ENCODE measurements at regions not wholly inside any gene's neighbourhood (a gene's known extent, or its start where the extent isn't known, plus 50 kb on each side); places are given as distances from the start of the nearest gene placed in this dataset.

DNA sequence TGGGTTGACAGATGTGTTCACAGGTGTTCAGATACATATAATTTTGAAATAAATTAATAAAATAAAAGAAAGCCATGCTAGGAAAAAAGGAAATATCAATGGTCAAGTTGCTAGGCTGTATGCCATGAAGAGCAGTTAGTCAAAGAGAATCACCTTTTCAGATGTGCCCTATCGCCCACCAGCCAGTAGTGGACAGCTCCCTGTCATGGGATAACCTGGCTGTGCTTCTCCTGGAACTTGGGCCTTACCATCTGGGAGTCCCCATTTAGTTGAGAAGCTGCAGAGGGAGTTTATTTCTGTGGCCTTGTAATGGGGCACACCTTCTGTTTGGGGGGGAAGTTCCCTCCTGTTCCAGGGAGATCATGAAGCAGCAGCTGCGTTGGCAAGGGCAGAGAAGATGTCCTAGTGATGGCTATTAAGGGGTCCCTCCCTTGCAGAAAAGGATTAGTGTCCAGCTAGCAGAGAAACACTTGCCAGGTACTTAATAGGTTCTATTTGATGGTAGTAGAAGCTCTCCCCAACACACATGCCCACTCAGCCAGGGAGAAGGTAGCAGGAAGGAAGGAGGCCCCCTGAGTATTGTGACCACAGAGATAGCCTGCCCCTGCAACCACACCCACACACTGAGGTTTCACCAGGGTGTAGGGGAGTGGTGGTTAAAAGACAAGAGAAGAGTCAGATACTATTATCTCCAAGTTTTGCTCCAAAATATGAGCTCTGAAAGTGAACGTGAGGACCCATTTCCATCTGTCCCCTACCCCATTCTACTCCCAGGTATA is 117.7 kb downstream of the B3GNT2 start:
- DNase-seq (ENCODE audit: low read depth) = no peak
- TF ChIP-seq, protein P1, sequence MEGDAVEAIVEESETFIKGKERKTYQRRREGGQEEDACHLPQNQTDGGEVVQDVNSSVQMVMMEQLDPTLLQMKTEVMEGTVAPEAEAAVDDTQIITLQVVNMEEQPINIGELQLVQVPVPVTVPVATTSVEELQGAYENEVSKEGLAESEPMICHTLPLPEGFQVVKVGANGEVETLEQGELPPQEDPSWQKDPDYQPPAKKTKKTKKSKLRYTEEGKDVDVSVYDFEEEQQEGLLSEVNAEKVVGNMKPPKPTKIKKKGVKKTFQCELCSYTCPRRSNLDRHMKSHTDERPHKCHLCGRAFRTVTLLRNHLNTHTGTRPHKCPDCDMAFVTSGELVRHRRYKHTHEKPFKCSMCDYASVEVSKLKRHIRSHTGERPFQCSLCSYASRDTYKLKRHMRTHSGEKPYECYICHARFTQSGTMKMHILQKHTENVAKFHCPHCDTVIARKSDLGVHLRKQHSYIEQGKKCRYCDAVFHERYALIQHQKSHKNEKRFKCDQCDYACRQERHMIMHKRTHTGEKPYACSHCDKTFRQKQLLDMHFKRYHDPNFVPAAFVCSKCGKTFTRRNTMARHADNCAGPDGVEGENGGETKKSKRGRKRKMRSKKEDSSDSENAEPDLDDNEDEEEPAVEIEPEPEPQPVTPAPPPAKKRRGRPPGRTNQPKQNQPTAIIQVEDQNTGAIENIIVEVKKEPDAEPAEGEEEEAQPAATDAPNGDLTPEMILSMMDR (conservative IDR thresholded peaks at IDR 0.05; ENCODE audit: low read length) = no peak
- H3K4me3 ChIP-seq (ENCODE audit: low read length) = no peak overlapping the region

DNA sequence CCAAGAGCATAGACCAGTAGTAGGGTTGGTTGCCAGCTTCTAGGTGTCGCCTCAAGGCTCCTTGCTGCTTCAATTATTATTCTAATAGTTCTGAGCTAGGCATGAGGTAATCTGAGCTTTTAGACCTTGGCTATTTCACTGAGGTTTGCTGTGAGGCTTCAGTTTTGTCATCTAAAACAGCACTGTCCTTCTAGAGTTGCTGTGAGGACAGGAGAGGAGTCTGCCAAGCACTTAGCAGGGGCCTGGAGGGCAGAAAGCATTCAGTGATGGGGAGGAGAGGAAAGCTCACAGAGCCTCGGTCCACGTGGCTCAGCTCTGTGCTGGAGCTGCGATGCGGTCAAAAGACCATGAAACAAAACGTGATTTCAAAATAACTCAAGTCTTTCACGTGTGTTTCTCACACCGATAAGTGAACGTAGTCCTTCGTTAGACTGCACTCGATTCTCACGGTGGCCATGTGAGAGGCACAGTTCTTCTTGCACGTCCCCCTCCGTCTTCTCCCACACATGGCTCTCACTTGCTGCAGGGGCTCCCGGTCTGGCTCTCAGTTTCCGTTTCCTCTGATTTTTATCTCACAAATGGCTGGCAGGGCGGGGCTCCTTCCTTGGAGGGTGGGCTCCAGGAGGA is 113.7 kb downstream of the B3GNT2 start:
- TF ChIP-seq, protein P1 (conservative IDR thresholded peaks at IDR 0.05; ENCODE audit: low read length) = no peak
- DNase-seq (ENCODE audit: low read depth) = peak; percentile 10
- H3K4me3 ChIP-seq (ENCODE audit: low read length) = peak overlapping the region; percentile 23; the same call in 1 of the 2 replicates

DNA sequence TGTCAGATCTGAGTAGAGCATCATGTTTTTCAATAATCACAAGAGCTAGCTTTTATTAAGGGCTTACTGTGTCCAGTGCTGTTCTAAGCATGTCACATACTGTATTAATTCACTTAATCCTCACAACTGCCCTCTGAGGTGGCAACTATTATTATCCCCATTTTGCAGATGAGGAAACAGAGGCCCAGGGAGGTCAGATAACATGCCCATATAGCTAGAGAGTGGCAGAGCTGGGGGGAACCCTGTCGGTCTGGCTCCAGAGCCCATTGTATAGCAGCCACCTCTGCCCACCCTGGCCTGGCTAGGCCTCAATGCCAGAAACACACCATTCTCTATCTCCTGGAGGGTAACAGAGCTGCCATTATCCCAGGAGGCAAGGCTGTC is 113.2 kb downstream of the B3GNT2 start:
- H3K4me3 ChIP-seq (ENCODE audit: low read length) = no peak overlapping the region
- DNase-seq (ENCODE audit: low read depth) = no peak
- TF ChIP-seq, protein P1 (conservative IDR thresholded peaks at IDR 0.05; ENCODE audit: low read length) = no peak

DNA sequence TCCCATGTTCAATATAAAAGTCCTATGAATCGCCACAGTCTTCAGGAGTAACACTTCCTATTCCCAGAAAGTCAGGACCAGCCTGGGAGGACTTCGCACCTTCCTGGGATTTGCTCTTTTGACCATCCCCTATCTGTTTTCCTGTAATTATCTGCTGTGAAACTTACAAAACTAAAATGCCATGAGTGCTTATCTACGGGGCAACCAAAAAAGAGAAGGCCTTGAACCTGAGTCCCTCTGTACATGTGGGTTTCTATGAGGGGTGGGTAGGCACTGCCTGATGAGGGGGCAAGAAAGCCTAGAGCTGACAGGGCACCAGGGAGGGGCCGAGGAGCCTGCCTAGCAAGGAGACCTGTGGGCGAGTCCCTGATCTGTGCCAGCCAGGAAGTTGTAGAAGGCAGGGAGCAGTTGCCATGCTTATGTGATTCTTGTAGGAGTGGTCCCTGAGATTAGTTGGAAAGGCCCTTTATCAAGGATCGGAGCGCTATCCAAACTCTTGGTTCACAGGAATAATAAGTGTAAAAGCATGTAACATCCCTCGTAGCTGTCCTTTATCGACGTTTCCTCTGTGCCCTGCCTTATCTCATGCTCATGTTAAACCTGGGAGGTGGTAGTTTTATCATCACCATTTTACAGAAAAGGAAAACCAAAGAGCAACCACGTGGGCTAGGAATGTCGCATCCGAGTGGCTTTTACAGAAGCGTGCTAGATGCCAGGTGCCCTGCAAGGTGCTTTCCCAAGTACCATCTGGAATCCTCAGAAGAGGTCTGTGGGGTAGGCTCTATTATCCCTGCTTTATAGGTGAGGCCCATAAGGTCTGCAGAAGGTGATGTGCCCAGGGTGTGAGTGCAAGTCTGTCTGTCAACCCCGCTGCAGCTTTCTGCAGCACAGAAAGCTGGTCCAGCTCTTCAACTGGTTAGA is 111.8 kb downstream of the B3GNT2 start:
- no peak overlapping the region for H3K4me3 ChIP-seq (ENCODE audit: low read length)
- TF ChIP-seq, protein P1 (conservative IDR thresholded peaks at IDR 0.05; ENCODE audit: low read length) = no peak
- no peak for DNase-seq (ENCODE audit: low read depth)

DNA sequence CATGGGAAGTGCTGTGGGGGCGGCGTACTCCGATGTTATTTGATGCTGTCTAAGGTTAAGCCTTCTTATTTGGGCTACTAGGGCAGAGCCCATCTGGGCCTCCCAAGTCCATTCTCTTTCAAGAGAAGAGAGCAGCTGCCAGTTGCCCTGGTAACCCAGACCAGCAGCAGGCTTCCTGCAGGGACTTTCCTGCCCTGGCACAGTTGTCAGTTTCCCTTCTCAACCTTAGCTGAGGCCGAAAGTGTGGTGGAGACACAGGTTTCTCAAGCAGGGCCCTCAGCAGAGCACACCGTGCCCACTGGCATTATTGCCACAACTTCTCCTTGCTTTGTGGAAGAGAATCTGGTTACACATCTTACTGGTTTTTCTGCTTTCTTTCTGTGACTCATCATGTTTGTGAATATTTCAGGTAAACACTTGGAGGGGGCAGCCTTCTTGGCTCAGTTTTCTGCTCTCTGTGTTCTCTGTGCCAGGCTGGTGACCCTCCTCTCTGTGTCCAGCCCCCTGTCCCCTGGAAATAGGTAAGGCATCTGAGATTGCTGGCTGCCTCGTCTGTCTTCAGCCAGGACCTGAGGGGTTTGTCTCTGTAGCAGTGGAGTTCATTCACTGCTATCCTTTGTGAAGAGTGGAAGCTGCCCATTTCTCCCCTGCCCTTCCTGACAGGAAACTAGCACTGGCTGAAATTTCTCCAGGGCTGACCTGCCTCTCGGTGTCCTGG is 111.0 kb downstream of the B3GNT2 start:
- H3K4me3 ChIP-seq (ENCODE audit: low read length) = no peak overlapping the region
- DNase-seq (ENCODE audit: low read depth) = no peak
- TF ChIP-seq, protein P1 (conservative IDR thresholded peaks at IDR 0.05; ENCODE audit: low read length) = no peak

DNA sequence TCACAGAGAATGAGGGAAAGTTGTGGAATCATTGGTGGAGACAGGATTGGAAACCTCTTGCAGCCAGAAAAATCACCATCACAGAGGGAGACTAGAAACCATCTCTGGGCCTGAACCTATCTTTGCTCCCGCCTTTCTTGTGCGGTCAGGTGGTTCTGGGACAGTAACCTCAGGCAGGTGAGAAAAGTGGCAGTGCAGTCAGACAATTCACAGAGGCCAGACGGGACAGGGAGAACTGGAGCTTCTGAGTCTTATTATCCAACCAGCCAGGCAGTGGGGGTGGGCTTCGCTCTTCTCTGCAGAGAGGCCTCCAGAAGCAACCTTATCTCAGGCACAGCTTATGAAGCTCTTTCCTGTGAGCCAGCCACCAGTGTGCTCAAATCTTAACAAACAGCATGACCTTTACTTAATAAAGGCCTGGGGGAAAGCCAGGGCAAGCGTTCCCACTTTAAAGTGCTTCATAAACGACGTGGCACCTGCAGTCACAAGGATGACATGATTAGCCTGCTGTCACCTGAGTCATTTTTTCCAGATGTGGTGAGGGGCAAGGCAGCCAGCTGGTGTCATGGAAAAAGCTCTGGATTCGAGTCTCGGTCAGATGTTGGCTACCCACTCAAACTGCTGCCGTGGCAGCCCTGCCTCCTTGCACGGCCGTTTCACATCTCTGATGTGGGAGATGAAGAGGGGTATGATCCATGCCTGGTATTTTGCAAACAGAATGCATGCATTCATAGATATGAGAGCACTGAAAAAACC is 109.7 kb downstream of the B3GNT2 start:
- TF ChIP-seq, protein P1 (conservative IDR thresholded peaks at IDR 0.05; ENCODE audit: low read length) = no peak
- no peak for DNase-seq (ENCODE audit: low read depth)
- no peak overlapping the region for H3K4me3 ChIP-seq (ENCODE audit: low read length)

All from AG10803 (cell line).